DMS79 (cell line): ENCODE measurements at regions not wholly inside any gene's neighbourhood (a gene's known extent, or its start where the extent isn't known, plus 50 kb on each side); places are given as distances from the start of the nearest gene placed in this dataset.
A peak's percentile ranks its signal among the peaks of the same experiment; 100 is the strongest.

Source experiments
- DNase-seq: peaks from one replicate; lab custom pipeline; 2025; lab: John Stamatoyannopoulos, UW

- no peak for DNase-seq
These were observed 50.1 kb upstream of the EFEMP1 start for GRCh38 chr2:55973673-55974072.

- DNase-seq = no peak
These were observed 53.1 kb upstream of the EFEMP1 start for GRCh38 chr2:55976681-55977080.

DNA sequence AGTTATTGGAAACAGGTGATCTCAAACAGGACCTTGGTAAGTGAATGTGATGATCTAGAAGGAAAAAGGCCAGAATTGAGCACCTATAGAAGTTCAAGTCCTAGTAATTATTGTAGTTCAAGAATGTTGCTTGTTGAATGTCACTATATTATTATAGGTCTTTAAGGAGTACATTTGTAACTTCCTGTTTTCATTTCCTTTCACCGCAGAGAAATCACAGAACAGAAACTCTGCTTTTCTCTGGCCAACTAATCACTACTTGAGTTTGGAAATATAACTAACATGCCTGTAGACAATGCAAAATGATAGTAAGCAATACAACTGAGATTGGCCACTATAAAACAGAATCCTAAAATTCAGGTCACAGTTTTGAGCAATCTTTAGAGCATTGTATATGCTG lies 61.8 kb upstream of the EFEMP1 start:
- DNase-seq = no peak

GRCh38 chr2:55986001-55986400 lies 62.4 kb upstream of the EFEMP1 start:
- DNase-seq = no peak

- no peak for DNase-seq
These were observed 63.3 kb upstream of the EFEMP1 start for GRCh38 chr2:55986700-55987440.

DNA sequence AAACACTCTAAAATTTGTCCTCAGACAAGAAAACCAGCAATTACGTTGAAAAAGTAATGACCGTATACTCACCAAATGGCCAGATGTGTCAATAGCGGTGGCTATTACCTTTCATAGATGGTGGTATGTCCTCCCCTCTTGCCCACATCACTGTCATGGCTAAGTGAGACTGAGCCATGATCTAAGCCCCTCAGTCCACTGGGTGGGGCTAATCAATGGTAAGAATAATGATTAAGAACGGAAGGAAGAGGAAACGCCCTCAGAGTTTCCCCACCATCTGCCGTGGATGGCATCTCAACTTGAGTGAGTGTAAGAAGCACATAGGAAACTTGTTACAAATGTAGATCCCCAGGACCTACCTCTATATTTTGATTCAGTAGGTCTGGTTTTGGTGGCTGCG lies 65.8 kb upstream of the EFEMP1 start:
- DNase-seq = no peak

- DNase-seq = no peak
These were observed 68.9 kb upstream of the EFEMP1 start for GRCh38 chr2:55992455-55992854.

GRCh38 chr2:55993685-55994084 lies 70.1 kb upstream of the EFEMP1 start:
- DNase-seq = no peak

DNA sequence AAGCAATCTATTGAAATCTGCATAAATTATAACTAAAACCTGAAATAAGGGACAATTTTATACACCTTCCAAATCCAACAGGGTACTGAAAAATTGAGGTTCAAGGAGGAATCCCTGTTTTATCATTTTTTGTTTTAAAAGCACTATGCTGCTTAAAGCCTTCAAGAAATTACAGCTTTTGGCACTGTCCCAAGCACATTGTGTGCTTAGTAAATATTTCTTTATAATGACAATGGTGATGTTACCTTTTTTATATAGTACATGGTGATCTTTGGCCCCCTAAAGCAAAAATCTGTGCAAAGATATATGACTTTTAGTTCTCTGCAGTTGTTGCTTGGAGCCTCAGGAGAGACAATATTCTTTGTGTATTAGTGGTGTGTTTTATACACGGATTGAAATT lies 71.6 kb upstream of the EFEMP1 start:
- no peak for DNase-seq

DNA sequence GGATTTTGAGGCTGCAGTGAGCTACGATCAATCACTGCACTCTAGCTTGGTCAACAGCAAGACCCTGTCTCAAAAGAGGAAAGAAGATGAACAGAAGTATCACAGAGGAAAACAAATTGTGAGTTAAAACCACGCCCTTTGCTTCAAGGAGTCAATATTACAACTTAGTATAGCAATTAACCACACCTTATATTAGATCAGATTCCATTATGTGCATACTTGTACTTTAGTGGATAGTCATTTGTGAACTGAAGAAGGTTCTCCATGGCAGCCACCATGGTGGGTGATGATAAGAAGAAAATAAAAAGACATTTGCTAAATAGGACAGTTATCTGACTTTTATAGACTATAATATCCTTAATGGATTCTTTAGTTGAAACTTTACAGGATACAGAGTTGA lies 72.3 kb upstream of the EFEMP1 start:
- no peak for DNase-seq

- DNase-seq = no peak
These were observed 75.6 kb upstream of the EFEMP1 start for GRCh38 chr2:55999231-55999630.

DNA sequence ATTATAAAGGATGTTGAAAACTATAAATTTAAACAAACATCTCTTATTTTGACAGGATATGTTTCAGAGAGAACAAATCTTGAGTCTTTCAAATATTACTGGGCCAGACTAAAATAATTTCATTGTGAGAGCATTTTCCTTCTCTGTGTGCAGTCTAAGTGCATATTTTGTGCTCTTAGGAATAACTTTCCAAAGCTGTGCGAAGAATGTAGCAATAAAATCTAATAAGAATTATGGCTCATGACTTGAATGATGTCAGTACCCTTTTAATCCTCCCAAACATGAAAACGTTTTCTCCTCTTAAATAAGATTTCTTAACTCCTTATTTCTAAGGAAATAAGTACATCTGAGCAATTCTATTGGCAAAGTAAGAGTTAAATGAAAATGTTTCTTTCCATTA lies 76.2 kb upstream of the EFEMP1 start:
- no peak for DNase-seq

- no peak for DNase-seq
These were observed 78.4 kb upstream of the EFEMP1 start for GRCh38 chr2:56001947-56002346.

GRCh38 chr2:56008661-56009431 lies 85.3 kb upstream of the EFEMP1 start:
- DNase-seq = peak; percentile 60

GRCh38 chr2:56009758-56010458 lies 86.3 kb upstream of the EFEMP1 start:
- DNase-seq = peak; percentile 8

GRCh38 chr2:56011624-56012023 lies 88.0 kb upstream of the EFEMP1 start:
- DNase-seq = no peak

DNA sequence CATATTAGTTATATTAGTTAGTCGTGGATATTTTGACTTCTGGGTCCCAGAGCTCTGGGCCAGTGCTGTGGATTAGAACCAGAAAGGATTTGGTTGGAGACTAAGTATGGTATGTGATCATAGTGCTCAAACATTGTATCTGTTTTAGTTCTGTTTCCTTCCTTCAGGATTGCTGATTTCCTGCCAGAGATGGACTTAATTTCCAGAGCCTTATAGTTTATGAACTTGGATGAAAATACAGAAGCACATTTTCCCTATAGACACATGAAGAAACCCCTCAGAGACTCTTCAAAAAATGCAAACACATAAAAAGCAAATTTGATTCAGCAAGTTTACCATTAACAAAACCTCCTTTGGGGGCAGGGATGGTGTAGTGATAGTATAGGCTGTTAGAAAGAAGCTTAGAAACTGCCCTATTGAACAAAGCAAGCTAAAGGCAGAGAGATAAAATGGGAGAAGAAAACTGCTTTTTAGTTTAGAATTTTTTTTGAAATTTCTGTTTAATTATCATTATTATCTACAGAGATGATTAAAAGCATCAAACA lies 88.7 kb upstream of the EFEMP1 start:
- DNase-seq = no peak

GRCh38 chr2:56013475-56013874 lies 89.9 kb upstream of the EFEMP1 start:
- DNase-seq = no peak

GRCh38 chr2:56014046-56014730 lies 90.6 kb upstream of the EFEMP1 start:
- DNase-seq = no peak

GRCh38 chr2:56015711-56016115 lies 92.1 kb upstream of the EFEMP1 start:
- no peak for DNase-seq

DNA sequence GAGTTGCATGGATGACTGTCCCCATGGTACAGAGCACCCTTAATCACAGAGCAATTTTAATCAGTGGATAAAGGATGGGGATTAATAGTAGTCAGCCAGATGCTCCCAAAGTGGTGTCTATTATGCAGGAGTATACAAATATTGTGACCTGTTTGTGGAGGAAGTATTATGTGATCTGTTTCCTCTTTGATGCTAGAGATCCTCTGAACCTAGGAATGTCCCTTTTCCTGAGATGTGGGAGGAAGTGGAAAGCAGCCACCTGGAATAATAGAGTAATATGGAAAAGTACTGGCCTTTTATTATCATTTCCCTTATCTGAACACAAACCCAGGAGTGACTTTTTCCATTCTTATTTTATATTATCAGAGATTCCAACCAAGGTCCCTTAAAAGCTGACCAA lies 94.2 kb upstream of the EFEMP1 start:
- no peak for DNase-seq

GRCh38 chr2:56018267-56018666 lies 94.7 kb upstream of the EFEMP1 start:
- no peak for DNase-seq
